ENCODE measurements at regions not wholly inside any gene's neighbourhood (a gene's known extent, or its start where the extent isn't known, plus 50 kb on each side); places are given as distances from the start of the nearest gene placed in this dataset.

- ATAC-seq (no peak), DNase-seq (no peak)
- intact Hi-C loops (cut with DNase I), result no loop called here
Measured at GRCh38 chr1:239436286-239436685, 49.9 kb downstream of the CHRM3 start.

- no peak for DNase-seq
- no peak for ATAC-seq
- intact Hi-C loops (cut with DNase I), result no loop called here
Measured at GRCh38 chr1:239437822-239438221, 51.5 kb downstream of the CHRM3 start.

- intact Hi-C loops (cut with DNase I), result no loop called here
- DNase-seq, result no peak
- no peak for ATAC-seq
Measured at GRCh38 chr1:239438891-239439290, 52.5 kb downstream of the CHRM3 start.

GRCh38 chr1:239443361-239443760 lies 57.0 kb downstream of the CHRM3 start:
- intact Hi-C loops (cut with DNase I), result no loop called here
- ATAC-seq, result no peak
- DNase-seq, result no peak

- intact Hi-C loops (cut with DNase I), result no loop called here
- DNase-seq (no peak), ATAC-seq (no peak)
Measured at GRCh38 chr1:239446611-239447010, 60.2 kb downstream of the CHRM3 start.

GRCh38 chr1:239448911-239449310 lies 62.5 kb downstream of the CHRM3 start:
- ATAC-seq, result no peak
- intact Hi-C loops (cut with DNase I), result no loop called here
- no peak for DNase-seq

- DNase-seq (no peak), ATAC-seq (no peak)
- intact Hi-C loops (cut with DNase I), result no loop called here
Measured at GRCh38 chr1:239455743-239456142, 69.4 kb downstream of the CHRM3 start.

GRCh38 chr1:239456788-239457187 lies 70.4 kb downstream of the CHRM3 start:
- intact Hi-C loops (cut with DNase I), result no loop called here
- DNase-seq, result no peak
- no peak for ATAC-seq

GRCh38 chr1:239457491-239458143 lies 71.2 kb downstream of the CHRM3 start:
- ATAC-seq (no peak), DNase-seq (no peak)
- intact Hi-C loops (cut with DNase I), result no loop called here

- intact Hi-C loops (cut with DNase I), result no loop called here
- no peak for DNase-seq
- no peak for ATAC-seq
Measured at GRCh38 chr1:239458144-239458500, 71.8 kb downstream of the CHRM3 start.

- no peak for DNase-seq
- no peak for ATAC-seq
- intact Hi-C loops (cut with DNase I), result no loop called here
Measured at GRCh38 chr1:239467730-239468129, 81.4 kb downstream of the CHRM3 start.

- ATAC-seq, result no peak
- no peak for DNase-seq
- intact Hi-C loops (cut with DNase I), result no loop called here
Measured at GRCh38 chr1:239478069-239478468, 91.7 kb downstream of the CHRM3 start.

GRCh38 chr1:239483391-239483790 lies 97.0 kb downstream of the CHRM3 start:
- intact Hi-C loops (cut with DNase I), result no loop called here
- ATAC-seq (no peak), DNase-seq (no peak)

- ATAC-seq (no peak), DNase-seq (no peak)
- intact Hi-C loops (cut with DNase I), result no loop called here
Measured at GRCh38 chr1:239493811-239494414, 107.5 kb downstream of the CHRM3 start.

GRCh38 chr1:239505094-239505493 lies 118.7 kb downstream of the CHRM3 start:
- intact Hi-C loops (cut with DNase I), result no loop called here
- DNase-seq (no peak), ATAC-seq (no peak)

- intact Hi-C loops (cut with DNase I), result no loop called here
- ATAC-seq (no peak), DNase-seq (no peak)
Measured at GRCh38 chr1:239507826-239508225, 121.5 kb downstream of the CHRM3 start.

- ATAC-seq, result no peak
- DNase-seq, result no peak
- intact Hi-C loops (cut with DNase I), result no loop called here
Measured at GRCh38 chr1:239511875-239512274, 125.5 kb downstream of the CHRM3 start.

GRCh38 chr1:239516579-239516978 lies 130.2 kb downstream of the CHRM3 start:
- DNase-seq, result no peak
- no peak for ATAC-seq
- intact Hi-C loops (cut with DNase I), result no loop called here

GRCh38 chr1:239526391-239526790 lies 140.0 kb downstream of the CHRM3 start:
- intact Hi-C loops (cut with DNase I), result no loop called here

GRCh38 chr1:239527051-239527693 lies 140.8 kb downstream of the CHRM3 start:
- intact Hi-C loops (cut with DNase I), result no loop called here
- DNase-seq (no peak), ATAC-seq (peak in 1 of 2 donors; percentile 42)

More at GRCh38 chr1:239526391-239526790, 140.0 kb downstream of the CHRM3 start:
- DNase-seq (no peak), ATAC-seq (no peak)

Measured in left cardiac atrium (tissue), 4 donors.